ENCODE measurements at regions not wholly inside any gene's neighbourhood (a gene's known extent, or its start where the extent isn't known, plus 50 kb on each side); places are given as distances from the start of the nearest gene placed in this dataset.

DNA sequence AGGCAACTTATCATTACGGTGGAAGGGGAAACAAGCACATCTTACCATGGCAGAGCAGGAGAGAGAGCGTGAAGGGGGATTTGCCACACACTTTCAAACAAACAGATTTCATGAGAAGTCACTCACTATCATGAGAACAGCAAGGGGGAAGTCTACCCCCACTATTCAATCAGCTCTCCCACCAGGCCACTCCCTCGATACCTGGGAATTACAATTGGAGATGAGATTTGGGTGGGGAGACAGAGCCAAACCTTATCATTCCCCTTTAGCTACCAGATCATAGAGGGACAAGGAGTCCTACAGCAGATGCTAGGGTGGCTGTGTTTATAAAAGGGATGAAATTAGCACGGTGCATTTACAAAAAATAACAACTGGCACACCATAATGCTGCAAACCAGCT lies 2149.4 kb upstream of the ACO1 start:
- no peak for TF ChIP-seq CTCF (conservative IDR thresholded peaks at IDR 0.05; ENCODE audit: control insufficient read depth, insufficient read depth, low read depth, low read length)
- DNase-seq (ENCODE audit: low read depth), result no peak
- H3K4me3 ChIP-seq (ENCODE audit: control insufficient read depth, low read depth, low read length), result no peak overlapping the region

DNA sequence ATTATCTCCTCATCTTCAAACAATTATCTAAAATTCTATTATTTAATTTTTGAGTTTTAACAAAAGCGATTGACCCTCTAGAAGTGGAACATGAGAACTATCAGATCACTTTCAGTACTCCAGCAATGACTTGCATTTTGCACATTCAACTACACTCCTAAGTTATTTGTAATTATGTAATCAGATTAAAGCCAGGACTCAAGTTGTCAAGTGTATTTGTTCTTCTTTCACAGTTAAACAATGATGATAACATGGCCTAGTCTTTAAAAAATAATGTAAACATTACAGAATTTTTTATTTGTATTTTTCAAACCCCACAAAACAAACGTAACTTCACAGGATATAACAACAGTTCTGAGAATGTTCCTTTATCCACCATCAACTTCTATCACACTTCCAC lies 2148.9 kb upstream of the ACO1 start:
- H3K4me3 ChIP-seq (ENCODE audit: control insufficient read depth, low read depth, low read length), result no peak overlapping the region
- DNase-seq (ENCODE audit: low read depth), result no peak
- no peak for TF ChIP-seq CTCF (conservative IDR thresholded peaks at IDR 0.05; ENCODE audit: control insufficient read depth, insufficient read depth, low read depth, low read length)

DNA sequence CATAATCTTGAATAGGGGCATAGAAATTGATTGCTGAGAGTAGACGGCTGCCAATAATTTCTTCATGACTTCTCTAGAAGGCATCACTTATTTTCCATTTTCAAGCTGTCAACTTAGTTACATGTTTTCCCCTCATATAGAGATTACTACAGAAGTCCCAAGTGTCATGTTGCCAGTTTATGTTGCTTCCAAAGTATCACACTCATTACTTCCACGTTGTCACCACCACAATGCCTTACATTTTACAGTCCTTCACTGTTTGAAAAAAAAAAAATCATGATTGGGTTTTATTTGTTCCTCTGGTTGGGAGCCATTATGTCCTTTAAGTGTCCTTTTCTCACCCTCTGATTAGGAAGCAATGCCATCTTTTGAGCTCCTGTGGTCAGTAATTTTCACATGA lies 2144.6 kb upstream of the ACO1 start:
- no peak overlapping the region for H3K4me3 ChIP-seq (ENCODE audit: control insufficient read depth, low read depth, low read length)
- no peak for TF ChIP-seq CTCF (conservative IDR thresholded peaks at IDR 0.05; ENCODE audit: control insufficient read depth, insufficient read depth, low read depth, low read length)
- DNase-seq (ENCODE audit: low read depth), result no peak

DNA sequence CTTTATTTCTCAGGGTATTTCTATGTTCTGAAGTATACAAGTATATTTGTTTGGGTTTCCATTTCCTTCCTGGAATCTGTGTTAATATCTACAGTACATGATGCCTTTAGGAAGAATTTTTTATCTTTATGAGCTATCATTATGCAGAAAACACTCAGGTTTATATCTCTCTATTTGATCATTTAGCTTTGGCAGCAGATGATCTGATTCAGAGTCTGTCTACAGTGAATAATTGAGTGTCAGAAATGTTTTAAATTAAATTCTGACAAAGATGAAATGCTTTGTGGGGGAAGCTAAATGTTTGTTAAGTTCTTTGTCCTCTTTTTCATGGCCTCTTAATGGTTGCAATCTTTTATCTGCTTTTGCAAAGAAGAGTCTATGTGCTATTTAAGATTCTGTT lies 2141.0 kb upstream of the ACO1 start:
- no peak for DNase-seq (ENCODE audit: low read depth)
- no peak for TF ChIP-seq CTCF (conservative IDR thresholded peaks at IDR 0.05; ENCODE audit: control insufficient read depth, insufficient read depth, low read depth, low read length)
- H3K4me3 ChIP-seq (ENCODE audit: control insufficient read depth, low read depth, low read length), result no peak overlapping the region

DNA sequence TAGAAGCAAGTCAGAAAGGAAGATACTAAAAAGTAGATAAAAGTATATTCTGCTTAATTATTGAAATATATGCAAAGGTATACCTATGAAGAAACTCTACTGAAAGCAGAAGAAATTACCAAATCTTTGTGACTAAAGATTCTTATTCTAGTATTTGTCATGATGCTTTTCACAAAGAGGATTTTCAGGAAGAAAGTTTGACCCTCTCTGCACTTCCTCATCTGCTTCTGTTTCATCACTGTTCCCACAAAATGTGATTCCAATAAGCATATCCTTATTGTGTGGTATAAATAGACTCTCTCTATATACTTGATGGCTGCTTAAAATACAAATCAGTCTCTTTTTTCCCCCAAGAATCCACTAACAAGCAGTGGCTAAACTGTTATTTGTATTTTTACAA lies 2139.6 kb upstream of the ACO1 start:
- no peak for TF ChIP-seq CTCF (conservative IDR thresholded peaks at IDR 0.05; ENCODE audit: control insufficient read depth, insufficient read depth, low read depth, low read length)
- no peak for DNase-seq (ENCODE audit: low read depth)
- no peak overlapping the region for H3K4me3 ChIP-seq (ENCODE audit: control insufficient read depth, low read depth, low read length)

DNA sequence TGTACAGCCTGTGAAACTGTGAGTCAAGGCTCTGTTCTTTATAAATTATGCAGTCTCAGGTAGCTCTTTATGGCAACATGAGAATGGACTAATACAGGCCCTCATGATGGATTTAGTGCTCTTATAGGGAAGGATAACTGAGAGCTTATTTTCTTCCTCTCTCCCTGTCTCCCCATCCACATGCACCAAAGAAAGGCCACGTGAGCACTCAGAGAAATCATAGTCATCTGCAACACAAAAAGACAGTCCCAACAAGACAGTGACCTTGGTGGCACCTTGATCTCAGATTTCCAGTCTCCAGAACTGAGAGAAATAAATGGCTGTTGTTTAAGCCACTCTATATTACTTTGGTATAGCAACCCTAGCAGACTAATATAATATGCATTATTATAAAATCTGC lies 2133.6 kb upstream of the ACO1 start:
- no peak for DNase-seq (ENCODE audit: low read depth)
- no peak overlapping the region for H3K4me3 ChIP-seq (ENCODE audit: control insufficient read depth, low read depth, low read length)
- no peak for TF ChIP-seq CTCF (conservative IDR thresholded peaks at IDR 0.05; ENCODE audit: control insufficient read depth, insufficient read depth, low read depth, low read length)

- no peak overlapping the region for H3K4me3 ChIP-seq (ENCODE audit: control insufficient read depth, low read depth, low read length)
- no peak for TF ChIP-seq CTCF (conservative IDR thresholded peaks at IDR 0.05; ENCODE audit: control insufficient read depth, insufficient read depth, low read depth, low read length)
- DNase-seq (ENCODE audit: low read depth), result no peak
Observed at GRCh38 chr9:30258094-30258493, 2126.3 kb upstream of the ACO1 start.
